ENCODE measurements at regions not wholly inside any gene's neighbourhood (a gene's known extent, or its start where the extent isn't known, plus 50 kb on each side); places are given as distances from the start of the nearest gene placed in this dataset.
"Not testable (repeated sequence)": the region's sequence is repeated elsewhere in the genome, so short reads cannot be mapped to it uniquely, and the experiment has no call there.

- no peak for DNase-seq (ENCODE audit: low spot score)
Measured at GRCh38 chr5:128667751-128668150, 129.7 kb upstream of the FBN2 start.

GRCh38 chr5:128668921-128669320 lies 130.9 kb upstream of the FBN2 start:
- no peak for DNase-seq (ENCODE audit: low spot score)

GRCh38 chr5:128669803-128670202 lies 131.8 kb upstream of the FBN2 start:
- no peak for DNase-seq (ENCODE audit: low spot score)

GRCh38 chr5:128671943-128672342 lies 133.9 kb upstream of the FBN2 start:
- DNase-seq (ENCODE audit: low spot score) = no peak

- DNase-seq (ENCODE audit: low spot score) = no peak
Measured at GRCh38 chr5:128673000-128673399, 135.0 kb upstream of the FBN2 start.

GRCh38 chr5:128673411-128673957 lies 135.4 kb upstream of the FBN2 start:
- no peak for DNase-seq (ENCODE audit: low spot score)

- no peak for DNase-seq (ENCODE audit: low spot score)
Measured at GRCh38 chr5:128673970-128674369, 135.9 kb upstream of the FBN2 start.

- DNase-seq (ENCODE audit: low spot score) = peak; percentile 12
Measured at GRCh38 chr5:128674837-128675446, 136.9 kb upstream of the FBN2 start.

GRCh38 chr5:128681096-128681495 lies 143.1 kb upstream of the FBN2 start:
- DNase-seq (ENCODE audit: low spot score) = no peak

- no peak for DNase-seq (ENCODE audit: low spot score)
Measured at GRCh38 chr5:128681764-128682592, 143.9 kb upstream of the FBN2 start.

- no peak for DNase-seq (ENCODE audit: low spot score)
Measured at GRCh38 chr5:128682669-128683068, 144.6 kb upstream of the FBN2 start.

- no peak for DNase-seq (ENCODE audit: low spot score)
Measured at GRCh38 chr5:128684961-128685360, 146.9 kb upstream of the FBN2 start.

GRCh38 chr5:128687930-128688329 lies 149.9 kb upstream of the FBN2 start:
- no peak for DNase-seq (ENCODE audit: low spot score)

GRCh38 chr5:128693764-128694163 lies 155.7 kb upstream of the FBN2 start:
- DNase-seq (ENCODE audit: low spot score) = no peak

GRCh38 chr5:128695791-128696530 lies 157.9 kb upstream of the FBN2 start:
- DNase-seq (ENCODE audit: low spot score) = no peak

- no peak for DNase-seq (ENCODE audit: low spot score)
Measured at GRCh38 chr5:128701301-128701700, 163.3 kb upstream of the FBN2 start.

GRCh38 chr5:128703322-128703721 lies 165.3 kb upstream of the FBN2 start:
- no peak for DNase-seq (ENCODE audit: low spot score)

GRCh38 chr5:128706269-128706668 lies 168.2 kb upstream of the FBN2 start:
- DNase-seq (ENCODE audit: low spot score) = no peak

GRCh38 chr5:128708841-128709240 lies 170.8 kb upstream of the FBN2 start:
- no peak for DNase-seq (ENCODE audit: low spot score)

GRCh38 chr5:128711216-128711615 lies 173.2 kb upstream of the FBN2 start:
- no peak for DNase-seq (ENCODE audit: low spot score)

GRCh38 chr5:128714551-128714950 lies 176.5 kb upstream of the FBN2 start:
- DNase-seq (ENCODE audit: low spot score) = no peak

GRCh38 chr5:128722551-128722950 lies 184.5 kb upstream of the FBN2 start:
- no peak for DNase-seq (ENCODE audit: low spot score)

- not testable (repeated sequence) for DNase-seq (ENCODE audit: low spot score)
Measured at GRCh38 chr5:128730021-128730420, 192.0 kb upstream of the FBN2 start.
